ENCODE measurements at regions not wholly inside any gene's neighbourhood (a gene's known extent, or its start where the extent isn't known, plus 50 kb on each side); places are given as distances from the start of the nearest gene placed in this dataset.
"Not testable (repeated sequence)": the region's sequence is repeated elsewhere in the genome, so short reads cannot be mapped to it uniquely, and the experiment has no call there.

DNA sequence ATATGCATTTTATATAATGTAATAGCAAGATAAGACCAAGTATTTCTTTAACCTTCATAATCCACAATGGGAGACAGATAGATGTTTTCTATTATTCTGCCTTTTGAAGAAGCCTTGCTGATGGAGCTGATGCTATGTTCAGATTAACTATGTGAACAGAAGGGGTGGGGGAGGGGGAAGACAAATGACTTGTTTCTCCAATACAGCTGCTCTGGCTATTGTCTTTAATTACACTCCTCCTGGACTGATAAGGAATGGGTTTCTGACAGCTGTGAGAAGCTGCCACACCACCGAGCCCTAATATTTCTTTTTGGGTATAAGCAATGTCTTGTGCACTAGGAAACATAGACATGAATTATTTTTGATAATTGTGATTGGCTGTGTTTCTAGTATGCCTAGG lies 62.0 kb downstream of the CAVIN4 start:
- no peak for DNase-seq (ENCODE audit: low read depth in 2 of 2)

DNA sequence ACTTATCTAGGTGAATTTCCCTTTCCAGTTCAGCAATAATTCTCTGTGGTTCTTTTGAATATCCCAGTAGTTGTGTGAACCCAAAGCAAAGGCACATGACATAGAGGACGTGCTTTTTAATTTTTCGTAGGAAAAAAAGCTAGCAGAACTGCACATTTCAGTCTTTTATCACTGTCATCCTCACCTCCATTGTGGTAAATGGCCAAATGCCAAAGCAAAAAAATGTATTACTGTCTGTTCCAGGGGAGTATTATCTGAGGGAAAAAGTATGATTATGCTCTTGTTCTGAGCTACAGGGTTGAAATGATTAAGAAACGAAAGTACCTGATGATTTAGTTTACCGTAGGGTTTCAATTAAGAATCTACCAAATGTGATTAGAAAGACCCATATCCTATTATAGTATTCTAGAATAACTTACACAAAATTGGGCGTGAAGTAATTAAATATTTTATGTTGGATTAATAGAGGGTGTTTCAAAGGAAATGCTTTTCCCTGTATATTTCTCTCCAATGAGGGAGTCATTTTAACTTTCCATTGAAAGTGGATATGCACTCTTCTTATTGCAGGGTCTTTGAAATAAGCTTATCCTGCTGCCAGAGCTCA lies 62.7 kb downstream of the CAVIN4 start:
- no peak for DNase-seq (ENCODE audit: low read depth in 2 of 2)

DNA sequence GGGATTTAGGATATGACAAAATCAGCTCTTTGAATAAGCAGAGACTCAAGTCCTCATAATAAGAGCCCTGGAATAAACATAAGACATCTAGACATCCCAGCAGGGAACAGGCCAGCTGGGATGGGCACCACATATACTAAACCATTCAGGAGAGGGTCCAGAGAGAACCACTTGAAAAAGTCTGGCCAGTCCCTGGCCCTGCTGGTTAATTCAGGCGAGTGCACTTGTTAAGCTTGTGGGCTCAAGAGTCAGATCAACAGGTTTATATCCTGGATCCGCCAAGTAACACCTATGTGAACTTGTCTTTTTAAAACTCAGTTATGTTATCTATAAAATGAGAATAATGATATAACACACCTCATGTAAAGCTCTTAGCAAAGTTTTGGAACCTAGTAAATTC lies 63.3 kb downstream of the CAVIN4 start:
- no peak for DNase-seq (ENCODE audit: low read depth in 2 of 2)

DNA sequence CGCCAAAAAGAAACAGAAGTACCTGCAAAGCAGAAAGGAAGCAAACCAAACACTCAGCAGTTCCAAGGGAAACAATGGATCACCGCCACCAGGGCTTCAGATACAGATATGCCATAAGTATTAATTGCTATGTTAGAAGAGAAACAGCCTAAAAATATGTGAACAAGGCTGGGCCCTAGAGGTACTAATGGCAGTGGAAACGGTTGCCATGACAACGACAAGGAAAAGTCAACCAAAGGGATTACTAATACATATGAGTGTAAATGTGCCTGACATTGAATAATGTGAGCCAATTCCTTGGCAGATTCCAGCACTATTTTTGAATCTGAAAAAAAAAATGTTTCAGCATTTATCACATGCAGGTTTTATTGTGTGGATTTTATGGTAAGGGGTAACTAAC lies 75.0 kb downstream of the CAVIN4 start:
- no peak for DNase-seq (ENCODE audit: low read depth in 2 of 2)

DNA sequence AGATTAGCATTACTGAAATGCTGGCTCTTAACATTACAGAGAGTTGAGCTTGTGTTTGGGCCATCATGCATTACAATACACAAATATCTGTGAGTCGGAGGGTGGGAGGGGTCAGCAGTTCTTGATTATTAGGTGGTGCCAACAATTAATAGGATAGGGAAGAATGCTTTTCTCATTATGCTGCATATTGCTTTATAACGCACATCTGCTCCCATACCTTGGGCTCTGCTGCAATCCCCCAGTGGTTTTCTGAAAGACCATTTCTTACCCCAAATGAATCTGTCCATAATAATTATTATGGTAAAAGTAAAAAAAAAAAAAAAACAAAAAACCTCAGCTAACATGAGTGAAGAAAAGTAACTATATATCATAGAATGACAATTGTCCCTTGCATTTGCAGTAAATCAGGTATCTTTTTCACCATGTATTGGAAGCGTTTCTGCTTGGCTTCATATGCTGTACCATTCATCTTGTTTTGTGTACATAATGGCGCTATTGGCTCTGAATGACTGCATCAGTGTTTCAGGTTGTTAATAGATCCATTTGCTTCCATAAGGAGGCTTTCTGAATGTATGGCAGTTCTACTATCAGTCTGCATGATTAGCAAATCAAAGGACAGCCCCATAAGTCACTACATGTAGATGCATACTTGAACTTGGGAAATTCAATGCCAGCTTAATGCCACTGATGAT lies 75.9 kb downstream of the CAVIN4 start:
- no peak for DNase-seq (ENCODE audit: low read depth in 2 of 2)

DNA sequence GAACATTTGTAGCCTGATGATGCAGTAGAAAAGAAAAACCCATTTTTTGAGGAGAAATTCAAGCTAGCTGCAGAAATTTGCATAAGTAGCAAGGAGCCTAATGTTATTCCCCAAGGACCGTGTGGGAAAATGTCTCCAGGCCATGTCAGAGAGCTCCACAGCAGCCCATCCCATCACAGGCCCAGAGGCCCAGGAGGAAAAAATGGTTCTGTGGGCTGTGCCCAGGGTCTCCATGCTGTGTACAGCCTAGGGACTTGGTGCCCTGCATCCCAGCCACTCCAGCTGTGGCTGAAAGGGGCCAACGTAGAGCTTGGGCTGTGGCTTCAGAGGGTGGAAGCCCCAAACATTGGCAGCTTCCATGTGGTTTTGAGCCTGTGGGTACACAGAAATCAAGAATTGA lies 79.0 kb downstream of the CAVIN4 start:
- not testable (repeated sequence) for DNase-seq (ENCODE audit: low read depth in 2 of 2)

DNA sequence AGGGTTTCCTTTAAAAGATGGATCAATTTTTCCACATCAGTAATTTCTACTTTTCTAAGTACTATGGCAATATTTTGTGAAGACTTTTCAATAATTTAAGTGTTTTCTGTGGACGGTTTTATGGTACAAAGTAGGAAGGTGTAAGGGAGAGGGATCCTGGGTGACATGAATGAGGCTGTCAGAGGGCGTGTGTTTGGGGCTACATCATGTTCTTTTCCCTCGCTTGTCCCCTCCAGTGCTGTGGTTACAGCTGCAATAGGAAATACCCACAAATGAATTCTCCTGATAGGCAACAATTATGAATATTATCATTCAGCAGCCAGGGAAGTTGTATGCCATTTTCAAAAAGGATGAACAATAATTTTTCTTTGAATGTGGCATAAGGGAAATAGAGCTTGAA lies 83.8 kb downstream of the CAVIN4 start:
- no peak for DNase-seq (ENCODE audit: low read depth in 2 of 2)

DNA sequence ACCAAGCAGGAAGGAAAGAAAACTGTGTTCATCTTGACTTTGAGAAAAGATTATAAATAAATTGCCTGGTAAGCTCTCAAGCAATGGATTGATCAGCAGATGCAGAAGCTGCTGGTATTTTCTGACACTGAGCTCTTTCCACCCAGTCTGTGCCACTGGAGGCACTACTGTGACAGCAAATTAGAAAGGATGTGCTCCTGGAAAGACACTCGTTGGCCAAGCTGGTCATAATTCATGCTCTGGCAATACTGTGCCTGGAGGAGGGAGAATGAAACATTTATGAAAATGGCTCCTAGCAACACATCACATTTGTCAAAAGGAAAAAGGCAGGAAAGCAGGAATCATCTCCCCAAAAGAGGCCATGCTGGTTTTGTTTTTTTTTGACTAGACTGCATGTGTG lies 84.2 kb downstream of the CAVIN4 start:
- no peak for DNase-seq (ENCODE audit: low read depth in 2 of 2)

DNA sequence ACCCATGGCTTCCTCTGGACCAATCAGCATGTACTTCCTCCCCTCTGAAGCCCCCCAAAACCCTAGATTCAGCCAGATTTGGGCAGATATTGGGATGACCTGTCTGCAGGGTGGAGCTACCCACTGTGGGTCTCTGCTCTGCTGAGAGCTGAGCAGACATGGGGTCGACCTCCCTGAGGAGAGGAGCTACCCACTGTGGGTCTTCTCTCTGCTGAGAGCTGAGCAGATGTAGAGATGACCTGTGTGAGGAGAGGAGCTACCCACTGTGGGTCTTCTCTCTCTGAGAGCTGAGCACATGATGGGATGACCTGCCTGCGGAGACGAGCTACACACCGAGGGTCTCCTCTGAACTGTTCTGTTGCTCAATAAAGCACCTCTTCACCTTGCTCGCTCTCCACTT lies 89.6 kb downstream of the CAVIN4 start:
- no peak for DNase-seq (ENCODE audit: low read depth in 2 of 2)

DNA sequence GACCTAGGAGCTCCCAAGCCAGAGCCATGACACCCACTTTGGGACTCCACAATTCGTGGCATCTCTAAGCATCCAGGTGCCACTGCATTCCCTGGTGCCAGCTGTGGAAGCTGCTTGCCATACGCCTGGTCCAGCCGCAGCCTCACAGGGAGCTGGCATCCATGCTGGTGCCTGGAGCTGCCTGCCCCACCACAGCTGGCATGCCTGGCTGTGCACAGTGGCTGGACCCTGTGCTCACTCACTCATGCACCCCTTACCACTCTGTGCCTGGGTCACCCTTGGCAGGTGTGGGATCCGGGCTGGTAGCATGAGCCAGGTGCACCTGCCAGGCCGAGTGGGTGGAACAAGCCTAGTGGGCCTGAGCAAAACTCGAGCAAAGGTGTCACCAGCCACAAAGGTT lies 90.1 kb downstream of the CAVIN4 start:
- no peak for DNase-seq (ENCODE audit: low read depth in 2 of 2)

DNA sequence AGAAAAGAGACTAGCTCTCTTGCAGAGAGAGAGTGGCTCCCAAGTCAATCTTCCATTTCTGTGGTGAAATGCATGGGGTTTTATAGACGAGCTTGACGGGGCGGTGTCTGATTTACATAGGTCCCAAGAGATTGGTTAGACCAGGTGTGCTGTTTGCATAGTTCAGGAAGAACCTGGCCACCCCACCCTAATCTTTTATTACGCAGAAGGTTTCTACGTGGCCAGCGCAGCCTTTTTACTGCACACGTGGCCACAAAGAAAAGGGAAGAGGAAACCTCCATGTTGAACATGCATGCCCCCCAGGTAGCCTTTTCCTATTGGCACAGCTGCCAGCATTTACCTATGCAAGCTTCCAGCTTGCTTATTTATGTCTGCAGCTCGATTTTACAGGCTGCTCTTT lies 92.1 kb downstream of the CAVIN4 start:
- no peak for DNase-seq (ENCODE audit: low read depth in 2 of 2)

DNA sequence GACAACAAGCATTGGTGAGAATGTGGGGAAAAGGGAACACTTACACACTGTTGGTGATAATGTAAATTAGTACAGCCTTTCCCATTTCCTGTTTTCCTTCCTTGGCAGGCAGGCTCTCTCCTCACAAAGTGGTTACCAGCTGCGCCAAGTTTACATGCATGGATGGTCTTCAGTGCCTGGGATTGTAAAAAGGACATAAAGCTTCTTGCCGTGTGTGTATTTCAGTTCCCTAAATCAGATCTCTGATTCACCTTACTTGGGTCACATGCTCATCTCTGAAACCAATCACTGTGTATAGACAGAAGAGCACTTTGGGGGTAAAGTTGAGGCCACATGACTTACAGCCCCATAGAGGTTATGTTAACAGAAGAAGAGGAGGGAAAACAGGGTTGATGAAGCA lies 92.8 kb downstream of the CAVIN4 start:
- DNase-seq (ENCODE audit: low read depth in 2 of 2) = no peak

DNA sequence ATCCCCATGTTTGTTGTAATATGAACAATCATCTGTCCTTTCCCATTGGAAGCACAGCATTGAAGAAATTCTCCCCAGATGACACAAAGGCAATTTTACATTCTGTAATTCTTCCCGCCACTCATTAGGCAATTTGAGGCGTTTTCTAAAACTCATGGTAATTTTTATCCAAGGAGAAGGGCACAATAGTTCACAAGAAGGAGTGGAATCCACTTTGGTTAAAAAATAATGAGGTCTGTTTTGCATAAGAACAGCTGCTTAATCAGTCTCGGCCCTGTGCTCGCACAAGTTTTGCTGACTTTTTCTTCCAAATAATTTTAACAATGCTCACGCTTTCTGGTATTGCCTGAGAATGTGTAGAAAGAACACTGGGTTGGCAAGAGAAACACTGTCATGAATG lies 94.0 kb downstream of the CAVIN4 start:
- DNase-seq (ENCODE audit: low read depth in 2 of 2) = no peak

DNA sequence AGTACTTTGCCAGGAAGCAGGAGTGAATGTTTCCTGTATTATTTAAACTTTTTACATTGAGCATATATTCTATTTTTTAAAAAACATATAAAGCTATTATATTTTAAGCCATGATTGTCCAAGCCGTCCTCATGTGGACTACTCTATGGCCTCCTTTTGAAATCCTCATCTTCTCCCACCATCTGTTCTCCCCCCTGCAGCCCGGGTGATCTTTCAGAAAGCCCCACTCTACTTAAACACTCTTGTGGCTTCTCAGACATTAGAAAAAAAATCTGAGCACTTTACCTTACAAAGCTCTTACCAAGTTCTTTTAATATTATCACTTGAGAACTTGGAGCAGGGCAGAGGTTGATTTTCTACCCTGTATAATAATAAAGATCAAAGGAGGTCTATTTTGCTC lies 95.4 kb downstream of the CAVIN4 start:
- no peak for DNase-seq (ENCODE audit: low read depth in 2 of 2)

DNA sequence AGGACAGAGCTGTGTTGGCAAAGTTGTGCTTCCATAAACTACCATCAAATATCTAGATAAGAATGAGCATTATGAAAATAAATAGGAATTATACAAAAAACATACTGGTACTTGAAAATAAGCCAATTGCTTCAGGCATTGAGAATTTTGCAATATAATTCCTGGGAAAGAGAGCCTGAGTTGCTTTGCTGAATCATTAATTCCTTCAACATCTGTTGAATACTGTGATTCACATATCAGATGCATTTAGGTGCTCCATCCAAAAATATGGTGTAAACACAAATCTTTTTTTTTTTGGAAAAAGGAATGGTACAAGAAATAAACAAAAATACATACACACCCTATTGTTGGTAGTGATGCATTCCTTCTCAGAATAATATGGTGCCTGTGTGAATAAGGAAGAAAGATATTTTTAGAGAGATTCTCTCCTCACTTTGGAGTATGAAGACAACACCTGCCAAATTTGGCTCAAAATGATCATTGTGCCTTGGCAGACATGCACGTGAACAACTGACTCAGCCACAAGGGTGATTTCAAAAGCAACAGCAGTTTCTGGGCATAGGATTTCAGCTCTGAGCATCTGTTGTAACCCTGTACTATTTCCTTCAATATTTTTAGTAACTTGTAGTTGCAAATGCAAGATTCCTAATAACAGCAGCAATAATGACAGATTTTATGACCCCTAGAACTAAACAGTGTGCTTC lies 96.7 kb downstream of the CAVIN4 start:
- no peak for DNase-seq (ENCODE audit: low read depth in 2 of 2)

DNA sequence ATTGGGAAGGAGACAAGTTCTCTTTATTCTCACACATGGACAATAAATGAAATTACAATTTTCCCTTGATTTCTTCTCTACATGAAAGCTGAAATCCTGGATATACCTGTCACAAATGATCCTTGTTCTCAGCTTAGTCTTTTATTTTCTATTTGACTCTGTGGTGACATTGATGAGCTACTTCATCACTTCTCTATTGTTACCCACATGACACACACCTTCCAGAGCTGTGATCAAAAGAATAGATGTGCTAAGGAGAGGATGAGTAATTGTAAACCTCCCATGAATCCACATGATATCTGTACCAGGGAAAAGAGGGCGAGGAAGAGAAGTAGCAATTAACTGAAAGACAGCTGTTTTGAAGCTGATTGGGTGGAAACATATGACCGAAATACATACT lies 102.0 kb downstream of the CAVIN4 start:
- no peak for DNase-seq (ENCODE audit: low read depth in 2 of 2)

DNA sequence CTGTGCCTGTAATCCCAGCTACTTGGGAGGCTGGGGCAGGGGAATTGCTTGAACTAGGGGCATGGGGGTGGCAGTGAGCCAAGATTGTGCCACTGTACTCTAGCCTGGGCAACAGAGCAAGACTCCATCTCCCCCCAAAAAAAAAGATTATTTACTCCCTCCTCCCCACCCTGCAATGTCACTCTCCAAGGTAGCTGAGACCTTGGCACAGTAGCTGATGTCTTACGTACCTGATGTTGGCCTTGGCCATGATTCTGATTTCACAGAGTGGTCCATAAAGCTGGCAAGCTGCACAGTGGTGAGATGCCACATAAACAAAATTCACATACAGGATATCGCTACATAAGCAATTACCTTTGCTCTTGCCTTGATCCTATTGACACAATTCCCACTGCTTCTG lies 108.5 kb downstream of the CAVIN4 start:
- DNase-seq (ENCODE audit: low read depth in 2 of 2) = no peak

DNA sequence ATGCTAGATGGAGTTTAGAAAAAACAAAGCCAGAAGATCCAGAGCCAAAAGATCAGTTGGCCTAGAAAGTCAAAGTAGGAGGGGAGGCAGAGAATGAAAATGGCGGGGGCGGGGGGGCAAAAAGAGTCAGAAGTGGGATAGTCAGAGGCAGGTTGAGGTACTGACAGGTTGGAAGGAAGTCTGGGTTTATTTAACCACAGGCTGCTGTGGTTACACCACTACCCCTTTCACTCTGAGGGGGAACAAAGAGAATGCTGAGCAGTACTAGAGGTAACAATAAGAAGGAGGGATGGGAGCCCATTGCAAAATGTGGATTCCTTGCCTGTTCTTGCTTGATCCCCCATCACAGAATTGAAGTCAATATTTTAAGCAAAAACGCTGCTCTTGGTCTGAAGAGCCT lies 111.8 kb downstream of the CAVIN4 start:
- DNase-seq (ENCODE audit: low read depth in 2 of 2) = no peak

DNA sequence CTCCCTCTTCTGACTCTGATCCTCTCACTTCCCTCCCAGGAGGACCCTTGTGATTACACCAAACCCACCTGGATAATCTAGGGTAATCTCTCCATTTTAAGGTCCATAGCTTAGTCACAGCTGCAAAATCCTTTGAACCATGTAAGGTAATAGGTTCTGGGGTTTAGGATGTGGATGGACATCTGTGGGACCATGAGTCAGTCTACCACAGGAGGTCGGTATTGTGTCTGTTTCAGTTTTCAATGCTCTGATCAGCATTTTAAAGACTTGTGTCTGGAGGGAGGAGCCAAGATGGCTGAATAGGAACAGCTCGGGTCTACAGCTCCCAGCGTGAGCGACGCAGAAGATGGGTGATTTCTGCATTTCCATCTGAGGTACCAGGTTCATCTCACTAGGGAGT lies 112.6 kb downstream of the CAVIN4 start:
- DNase-seq (ENCODE audit: low read depth in 2 of 2) = no peak

DNA sequence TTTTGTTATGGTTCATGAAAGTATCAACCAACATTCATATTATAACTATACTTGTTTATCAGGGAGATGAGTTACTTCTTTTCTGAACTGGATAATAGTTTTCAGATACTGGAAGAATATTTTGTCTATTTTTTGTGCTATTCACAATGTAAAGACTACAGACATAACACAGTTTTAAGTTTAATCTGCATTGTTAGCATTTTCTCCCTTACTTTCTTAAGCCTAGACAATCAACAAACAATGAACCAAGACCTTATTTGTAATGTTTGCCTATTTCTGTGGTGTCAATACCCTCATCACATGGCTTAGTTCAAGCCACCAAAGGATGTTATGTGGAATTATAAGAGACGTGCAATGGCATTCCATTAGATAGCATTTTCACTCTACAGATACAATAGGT lies 119.5 kb downstream of the CAVIN4 start:
- DNase-seq (ENCODE audit: low read depth in 2 of 2) = no peak

DNA sequence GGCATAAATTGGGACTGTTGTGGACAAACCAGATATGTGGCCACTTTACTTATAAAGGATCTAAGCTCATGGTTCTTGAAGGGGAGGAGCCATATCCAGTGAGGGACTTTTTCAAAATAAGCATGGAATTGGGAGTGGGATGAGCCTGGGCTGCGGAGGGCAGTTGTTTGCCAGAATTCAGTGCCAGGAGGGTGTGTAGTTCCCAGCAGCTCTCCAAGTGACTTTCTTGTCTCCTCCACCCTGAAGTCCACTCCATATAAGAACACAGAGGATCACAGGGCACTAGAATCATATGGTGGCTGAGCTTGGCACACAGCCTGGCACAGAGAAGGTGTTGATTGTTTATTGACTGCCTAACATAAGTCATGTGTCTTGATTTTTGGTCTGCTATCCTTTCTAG lies 121.1 kb downstream of the CAVIN4 start:
- DNase-seq (ENCODE audit: low read depth in 2 of 2) = no peak

DNA sequence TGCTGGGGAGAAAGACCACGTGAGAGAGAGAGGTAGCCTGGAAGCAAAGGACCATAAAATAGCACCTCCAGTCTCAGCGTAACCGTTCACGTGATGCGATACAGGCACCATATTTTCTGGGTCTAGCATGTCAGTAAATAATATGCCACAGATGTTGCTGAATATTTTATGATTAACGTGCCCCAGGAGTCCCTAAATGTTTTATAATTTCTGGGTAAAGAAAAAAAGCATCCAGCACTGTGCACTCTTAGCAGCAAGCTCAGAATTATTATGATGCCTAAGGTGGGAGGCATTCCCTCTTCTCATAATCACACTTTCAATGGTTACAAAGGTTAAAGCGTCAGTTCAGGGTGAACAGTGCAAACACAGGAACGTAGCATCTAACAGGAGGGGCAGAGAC lies 121.8 kb downstream of the CAVIN4 start:
- DNase-seq (ENCODE audit: low read depth in 2 of 2) = no peak

DNA sequence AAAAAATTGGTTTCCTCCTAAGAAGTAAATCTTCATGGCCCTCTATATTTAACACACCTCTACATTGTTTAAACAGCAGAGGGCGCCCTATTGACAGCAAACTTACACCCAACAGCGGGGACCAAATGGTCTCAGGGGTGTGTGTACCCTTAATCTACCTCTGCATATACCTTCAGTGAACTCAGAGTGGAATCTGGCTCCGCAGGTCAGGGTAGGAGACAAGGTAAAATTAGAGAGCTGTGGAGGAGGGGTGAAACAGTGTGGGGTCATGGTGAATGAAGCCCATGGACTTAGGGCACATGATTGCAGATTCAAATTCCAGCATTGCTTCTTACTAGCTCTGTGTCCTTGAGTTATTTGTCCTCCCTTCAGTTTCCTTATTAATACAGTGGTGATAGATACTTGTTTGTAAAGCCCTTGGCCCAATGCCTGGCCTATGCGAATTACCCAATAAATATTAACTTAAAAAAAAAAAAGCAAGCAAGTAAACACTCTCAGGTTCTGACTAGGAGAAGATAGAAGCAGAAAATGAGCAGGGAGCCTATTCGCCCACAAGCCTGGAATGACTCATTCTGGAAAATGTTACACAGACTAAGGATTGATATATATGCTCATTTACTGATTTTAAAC lies 122.9 kb downstream of the CAVIN4 start:
- DNase-seq (ENCODE audit: low read depth in 2 of 2) = no peak
